GM18519 (cell line): ENCODE measurements at regions not wholly inside any gene's neighbourhood (a gene's known extent, or its start where the extent isn't known, plus 50 kb on each side); places are given as distances from the start of the nearest gene placed in this dataset.

ENCODE experiments used
- ATAC-seq: cut with Tn5 transposase; IDR thresholded peaks from one replicate; pipeline ENCODE4 v1.9.1; 2021; ENCODE audit warnings: mild to moderate bottlenecking, moderate library complexity; ENCODE audit not compliant: unreplicated experiment, low FRiP score

GRCh38 chr4:3851211-3851610, 85.0 kb downstream of the ADRA2C start:
- ATAC-seq, result no peak

GRCh38 chr4:3851881-3852280, 85.7 kb downstream of the ADRA2C start:
- ATAC-seq, result no peak

GRCh38 chr4:3852309-3852708, 86.1 kb downstream of the ADRA2C start:
- ATAC-seq, result no peak

- no peak for ATAC-seq
Measured at GRCh38 chr4:3852711-3853110, 86.5 kb downstream of the ADRA2C start.

- no peak for ATAC-seq
Measured at GRCh38 chr4:3853388-3854035, 87.3 kb downstream of the ADRA2C start.

GRCh38 chr4:3854661-3855060, 88.5 kb downstream of the ADRA2C start:
- no peak for ATAC-seq

GRCh38 chr4:3855646-3856045, 89.5 kb downstream of the ADRA2C start:
- ATAC-seq, result no peak

- no peak for ATAC-seq
Measured at GRCh38 chr4:3856604-3857204, 90.5 kb downstream of the ADRA2C start.

GRCh38 chr4:3857269-3857926, 91.2 kb downstream of the ADRA2C start:
- no peak for ATAC-seq

- ATAC-seq, result no peak
Measured at GRCh38 chr4:3858046-3858730, 92.0 kb downstream of the ADRA2C start.

GRCh38 chr4:3858765-3859388, 92.7 kb downstream of the ADRA2C start:
- no peak for ATAC-seq

- ATAC-seq, result no peak
Measured at GRCh38 chr4:3859571-3859970, 93.4 kb downstream of the ADRA2C start.

GRCh38 chr4:3860061-3860912, 94.1 kb downstream of the ADRA2C start:
- no peak for ATAC-seq

GRCh38 chr4:3860913-3861636, 94.9 kb downstream of the ADRA2C start:
- ATAC-seq, result no peak

GRCh38 chr4:3861720-3862639, 95.8 kb downstream of the ADRA2C start:
- ATAC-seq, result no peak

- no peak for ATAC-seq
Measured at GRCh38 chr4:3862640-3863420, 96.6 kb downstream of the ADRA2C start.

- ATAC-seq, result no peak
Measured at GRCh38 chr4:3863841-3864741, 97.9 kb downstream of the ADRA2C start.
